Tibial nerve (tissue), 4 donors: ENCODE measurements at regions not wholly inside any gene's neighbourhood (a gene's known extent, or its start where the extent isn't known, plus 50 kb on each side); places are given as distances from the start of the nearest gene placed in this dataset.
"Not testable (repeated sequence)": the region's sequence is repeated elsewhere in the genome, so short reads cannot be mapped to it uniquely, and the experiment has no call there.

ENCODE experiments used
- DNase-seq, 2 donors: peaks; one replicate each; pipeline ENCODE4 v3.0.0-alpha.2; 2019; ENCODE audit warnings: low spot score in 2 of 2
- H3K27ac ChIP-seq, 4 donors: fragments of 200-600 bp; sonication (generic) in 3 of 4; one replicate each; pipeline ENCODE4 v1.5.1; 2017 to 2019; ENCODE audit warnings: mild to moderate bottlenecking in 1 of 4
- H3K27me3 ChIP-seq, 2 donors: fragments of 200-600 bp; sonication (generic) in 1 of 2; one replicate each; pipeline versions ENCODE4 v1.5.1 to v1.6.0; 2017 to 2019
- H3K36me3 ChIP-seq, 3 donors: fragments of 200-600 bp; sonication (generic); one replicate each; pipeline ENCODE4 v1.5.1; 2018 to 2019
- H3K4me1 ChIP-seq, 4 donors: fragments of 200-600 bp; sonication (generic) in 3 of 4; one replicate each; pipeline ENCODE4 v1.5.1; 2017 to 2019
- H3K4me3 ChIP-seq, 4 donors: fragments of 200-600 bp; sonication (generic) in 3 of 4; one replicate each; pipeline ENCODE4 v1.5.1; 2017 to 2019; ENCODE audit warnings: mild to moderate bottlenecking in 1 of 4, moderate library complexity in 1 of 4
- H3K9me3 ChIP-seq, 4 donors: fragments of 200-600 bp; sonication (generic) in 3 of 4; one replicate each; pipeline ENCODE4 v1.5.1; 2017 to 2019
- CTCF ChIP-seq, 5 experiments: fragments of 200-600 bp in 3 of 5; fragments of 450-650 bp in 2 of 5; sonication (generic) in 3 of 5; IDR thresholded peaks; one replicate each; pipeline ENCODE4 v1.5.1; 2016 to 2019; ENCODE audit warnings: antibody characterized with exemption in 5 of 5, mild to moderate bottlenecking in 3 of 5, moderate library complexity in 2 of 5
- EP300 ChIP-seq, 2 donors: sonication (generic); formaldehyde crosslinking; IDR thresholded peaks; one replicate each; pipeline ENCODE4 v1.6.1; 2017; ENCODE audit warnings: antibody characterized with exemption in 2 of 2, mild to moderate bottlenecking in 1 of 2
- POLR2A ChIP-seq, 2 donors: fragments of 450-650 bp; IDR thresholded peaks; one replicate each; pipeline ENCODE4 v1.6.1; 2017; ENCODE audit warnings: antibody characterized with exemption in 2 of 2, mild to moderate bottlenecking in 2 of 2, moderate library complexity in 2 of 2
- WGBS, 2 donors: methylation state at CpG; one replicate each; pipeline ENCODE4 v1.1.5; 2018; 5-methylcytosine and 5-hydroxymethylcytosine counted together

- H3K4me3 ChIP-seq, result no peak overlapping the region
- 4 to 7% methylated on average over 17 to 18 of the region's 42 CpGs for WGBS, 2 donors
- no peak overlapping the region for H3K27ac ChIP-seq
- H3K27me3 ChIP-seq, result peaks cover 0 to 8% of the 10 kb centered on the region in 2 donors
- H3K9me3 ChIP-seq, result peaks cover 0 to 8% (median 0%) of the 10 kb centered on the region in 4 donors
- TF ChIP-seq EP300 (IDR thresholded peaks at IDR 0.05), result no peak
- TF ChIP-seq CTCF (IDR thresholded peaks at IDR 0.05), result no peak
- TF ChIP-seq POLR2A (IDR thresholded peaks at IDR 0.05), result no peak
- no peaks in the 10 kb centered on the region for H3K36me3 ChIP-seq
- DNase-seq, result no peak
- no peaks in the 10 kb centered on the region for H3K4me1 ChIP-seq
Observed at GRCh38 chr1:242890192-242890741, 364.8 kb downstream of the CEP170 start.

- H3K27me3 ChIP-seq, result peaks cover 0 to 8% of the 10 kb centered on the region in 2 donors
- peaks cover 0 to 5% (median 0%) of the 10 kb centered on the region in 4 donors for H3K9me3 ChIP-seq
- H3K4me3 ChIP-seq, result no peak overlapping the region
- DNase-seq, result no peak
- H3K4me1 ChIP-seq, result no peaks in the 10 kb centered on the region
- 4 to 23% methylated on average over 2 of the region's 2 CpGs for WGBS, 2 donors
- TF ChIP-seq CTCF (IDR thresholded peaks at IDR 0.05) (no peak), POLR2A (IDR thresholded peaks at IDR 0.05) (no peak), EP300 (IDR thresholded peaks at IDR 0.05) (no peak)
- H3K27ac ChIP-seq, result no peak overlapping the region
- no peaks in the 10 kb centered on the region for H3K36me3 ChIP-seq
Observed at GRCh38 chr1:242886137-242886536, 361.6 kb upstream of the PLD5 start.

GRCh38 chr1:242880022-242880421 lies 355.5 kb upstream of the PLD5 start:
- not testable (repeated sequence) for H3K36me3 ChIP-seq, H3K27ac ChIP-seq, H3K4me1 ChIP-seq, H3K9me3 ChIP-seq, DNase-seq, H3K4me3 ChIP-seq, H3K27me3 ChIP-seq
- WGBS, 2 donors, result 68 to 93% methylated on average over 5 of the region's 5 CpGs

GRCh38 chr1:242877743-242878142 lies 353.2 kb upstream of the PLD5 start:
- Histone ChIP-seq H3K4me3 (no peak overlapping the region), H3K4me1 (no peaks in the 10 kb centered on the region), H3K27ac (no peak overlapping the region), H3K27me3 (no peaks in the 10 kb centered on the region), H3K36me3 (no peaks in the 10 kb centered on the region), H3K9me3 (no peaks in the 10 kb centered on the region)
- TF ChIP-seq POLR2A (IDR thresholded peaks at IDR 0.05) (no peak), CTCF (IDR thresholded peaks at IDR 0.05) (no peak), EP300 (IDR thresholded peaks at IDR 0.05) (no peak)
- no peak for DNase-seq

- H3K9me3 ChIP-seq, result no peaks in the 10 kb centered on the region
Observed at GRCh38 chr1:242877229-242877628, 352.7 kb upstream of the PLD5 start.

More at GRCh38 chr1:242877229-242877628, 352.7 kb upstream of the PLD5 start:
- Histone ChIP-seq H3K27ac (no peak overlapping the region), H3K27me3 (no peaks in the 10 kb centered on the region), H3K4me1 (no peaks in the 10 kb centered on the region), H3K36me3 (no peaks in the 10 kb centered on the region), H3K4me3 (no peak overlapping the region)
- DNase-seq, result no peak
- 38 to 54% methylated on average over 2 of the region's 2 CpGs for WGBS, 2 donors
- TF ChIP-seq POLR2A (IDR thresholded peaks at IDR 0.05), result no peak
- TF ChIP-seq CTCF (IDR thresholded peaks at IDR 0.05), result no peak
- TF ChIP-seq EP300 (IDR thresholded peaks at IDR 0.05), result no peak
